ENCODE measurements at regions not wholly inside any gene's neighbourhood (a gene's known extent, or its start where the extent isn't known, plus 50 kb on each side); places are given as distances from the start of the nearest gene placed in this dataset.

DNA sequence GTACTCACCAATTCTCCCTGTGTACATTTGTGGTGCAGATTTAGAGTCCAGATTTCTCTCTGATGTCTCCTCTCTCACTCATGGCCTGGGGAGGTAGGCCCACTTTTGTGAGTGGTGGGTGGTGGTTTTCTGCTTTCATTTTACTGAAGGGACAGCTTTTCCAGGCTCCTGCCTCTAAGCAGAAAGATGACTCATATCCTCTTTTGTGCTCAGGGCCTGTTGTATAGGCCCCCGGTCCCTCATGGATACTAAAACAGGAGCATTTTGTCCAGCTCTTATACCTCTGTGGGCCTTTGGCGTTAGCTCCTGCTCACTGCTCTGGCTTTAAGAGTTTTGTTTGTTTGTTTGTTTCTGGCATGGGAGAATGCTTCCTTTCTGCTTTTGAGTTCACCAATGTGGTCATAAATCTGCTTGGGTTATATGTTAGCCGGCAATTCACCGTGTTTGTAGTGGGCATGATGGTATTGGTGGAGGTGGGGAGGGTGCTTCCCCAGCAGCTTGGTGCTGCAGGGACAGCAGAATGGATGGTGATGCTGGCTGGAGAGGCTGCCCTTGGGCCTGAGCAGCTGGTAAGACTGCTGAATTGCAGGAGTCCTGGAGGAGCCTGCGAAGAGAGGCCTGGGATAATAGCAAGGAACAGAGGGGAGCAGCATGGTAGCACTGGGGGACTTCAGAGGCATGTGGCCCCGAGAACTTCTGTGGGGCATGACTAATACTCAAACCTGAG is 468.7 kb downstream of the RPS24 start:
- no peak for DNase-seq

DNA sequence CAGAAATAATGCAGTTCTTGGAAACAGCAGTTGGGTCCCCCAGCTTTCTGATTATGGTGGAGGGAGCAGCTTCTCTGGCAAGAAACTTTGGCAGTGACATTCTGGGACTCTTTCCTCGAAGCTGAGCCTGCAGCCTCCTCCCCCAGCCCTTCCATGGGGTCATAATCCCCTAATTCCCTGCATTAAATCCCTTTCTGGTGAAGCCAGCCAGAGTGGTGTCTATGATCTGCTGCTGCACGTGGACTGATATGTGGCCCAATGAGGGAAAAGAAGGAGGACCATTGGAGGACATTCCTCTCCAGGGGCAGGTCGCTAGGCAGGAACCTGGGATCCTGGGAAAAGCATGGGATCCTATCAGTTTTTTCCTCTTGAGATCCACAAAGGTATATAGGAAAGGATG is 470.5 kb downstream of the RPS24 start:
- no peak for DNase-seq

DNA sequence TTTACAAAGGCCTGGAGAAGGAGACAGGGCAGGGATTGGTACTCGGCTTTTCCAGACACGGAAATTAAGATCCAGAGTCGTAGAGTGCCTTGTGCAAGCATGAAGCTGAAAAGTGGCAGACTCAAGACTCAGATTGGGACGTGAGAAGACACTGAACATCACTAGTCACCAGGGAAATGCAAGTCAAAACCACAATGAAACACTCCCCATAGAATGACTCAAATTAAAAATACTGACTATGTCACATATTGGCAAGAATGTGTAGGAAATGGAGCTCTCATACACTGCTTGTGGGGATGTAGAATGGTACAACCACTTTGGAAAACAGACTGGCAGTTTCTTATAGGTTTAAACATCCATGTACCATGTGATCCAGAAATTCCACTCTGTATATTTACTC is 472.0 kb downstream of the RPS24 start:
- DNase-seq, result peak in 1 of 5 experiments; percentile 45

DNA sequence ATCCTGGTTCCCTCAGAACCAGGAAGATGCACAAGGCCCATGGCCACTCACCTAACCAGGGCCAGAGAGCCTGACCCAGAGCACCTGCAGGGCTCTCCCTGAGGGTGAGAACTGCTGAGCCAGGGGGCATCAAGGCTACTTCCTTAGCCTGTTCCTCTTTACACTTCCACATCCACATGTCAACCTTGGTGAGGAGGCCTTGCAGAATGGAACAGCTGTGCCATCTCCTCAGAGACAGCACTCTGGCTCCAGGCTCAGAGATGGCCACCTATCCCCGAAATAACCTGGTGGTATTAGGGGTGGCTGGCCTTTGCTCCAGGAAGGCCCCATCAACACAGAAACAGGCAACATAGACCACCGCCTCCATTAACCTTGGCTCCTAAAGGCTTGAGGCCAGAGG is 473.0 kb downstream of the RPS24 start:
- no peak for DNase-seq

DNA sequence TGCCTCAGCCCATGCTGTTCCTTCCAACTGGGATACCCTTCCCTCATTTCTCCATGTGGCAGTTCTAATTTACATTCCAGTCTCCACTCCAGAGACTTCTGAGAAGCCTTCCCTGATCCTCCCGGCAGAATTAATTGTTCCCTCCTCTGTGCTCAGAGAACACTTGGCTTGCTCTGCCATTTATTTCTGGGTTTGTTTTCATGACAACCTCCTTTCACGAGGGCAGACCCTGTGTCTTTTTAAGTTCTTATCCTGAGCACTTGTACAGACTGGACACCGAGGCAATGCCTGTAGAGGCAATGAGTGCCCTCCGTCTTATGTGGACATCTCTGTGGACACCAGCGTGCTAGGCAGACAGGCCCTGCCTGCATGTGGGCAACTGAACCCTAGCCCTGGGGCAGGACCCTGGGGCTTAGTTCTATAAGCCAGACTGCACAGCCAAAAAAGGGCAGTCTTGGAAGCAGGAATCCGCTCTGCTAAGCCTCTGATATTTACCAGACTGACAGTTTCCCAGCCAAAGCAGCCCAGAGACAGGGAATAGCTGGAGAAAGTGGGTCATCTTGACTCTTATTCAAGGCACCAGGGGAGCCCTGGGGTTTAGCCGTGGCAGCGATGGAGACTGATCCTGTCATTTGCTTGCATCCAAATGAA is 474.0 kb downstream of the RPS24 start:
- no peak for DNase-seq

DNA sequence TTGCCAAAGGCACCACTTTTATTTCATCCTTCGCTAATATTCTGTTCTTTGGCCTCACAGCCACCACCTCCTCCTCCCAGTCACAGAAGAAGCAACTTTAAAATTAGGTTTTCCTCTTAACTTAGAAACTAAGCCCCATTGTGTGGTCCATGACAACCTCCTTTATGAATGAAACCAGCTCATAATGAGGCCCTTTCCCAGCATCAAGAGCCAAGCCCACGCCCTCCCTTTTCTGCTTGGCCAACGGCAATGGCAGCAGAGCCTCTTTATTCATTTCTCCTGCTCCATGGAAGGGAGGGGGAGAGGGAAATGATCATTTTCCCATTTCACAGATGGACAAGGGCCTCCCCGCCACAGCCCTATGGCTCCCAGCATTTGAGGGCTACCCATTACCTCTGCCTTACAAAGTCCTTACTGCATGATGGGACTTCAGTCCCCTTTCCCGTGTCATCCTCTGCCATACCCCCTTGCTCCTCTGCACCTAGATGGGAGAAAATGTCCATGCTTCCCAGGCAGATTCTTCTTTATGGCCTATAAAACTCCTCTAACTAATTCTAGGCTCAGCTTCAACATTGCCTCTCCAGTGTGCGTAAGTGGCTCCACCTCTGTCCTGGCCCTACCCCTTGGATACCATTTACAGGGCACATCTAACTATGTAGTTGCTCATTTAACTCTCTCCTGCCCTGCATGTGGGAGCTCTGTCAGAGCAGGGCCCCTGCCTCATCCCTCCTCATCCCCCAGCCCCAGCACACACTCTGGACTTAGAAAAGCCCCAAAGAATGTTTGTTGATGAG is 475.5 kb downstream of the RPS24 start:
- no peak for DNase-seq

DNA sequence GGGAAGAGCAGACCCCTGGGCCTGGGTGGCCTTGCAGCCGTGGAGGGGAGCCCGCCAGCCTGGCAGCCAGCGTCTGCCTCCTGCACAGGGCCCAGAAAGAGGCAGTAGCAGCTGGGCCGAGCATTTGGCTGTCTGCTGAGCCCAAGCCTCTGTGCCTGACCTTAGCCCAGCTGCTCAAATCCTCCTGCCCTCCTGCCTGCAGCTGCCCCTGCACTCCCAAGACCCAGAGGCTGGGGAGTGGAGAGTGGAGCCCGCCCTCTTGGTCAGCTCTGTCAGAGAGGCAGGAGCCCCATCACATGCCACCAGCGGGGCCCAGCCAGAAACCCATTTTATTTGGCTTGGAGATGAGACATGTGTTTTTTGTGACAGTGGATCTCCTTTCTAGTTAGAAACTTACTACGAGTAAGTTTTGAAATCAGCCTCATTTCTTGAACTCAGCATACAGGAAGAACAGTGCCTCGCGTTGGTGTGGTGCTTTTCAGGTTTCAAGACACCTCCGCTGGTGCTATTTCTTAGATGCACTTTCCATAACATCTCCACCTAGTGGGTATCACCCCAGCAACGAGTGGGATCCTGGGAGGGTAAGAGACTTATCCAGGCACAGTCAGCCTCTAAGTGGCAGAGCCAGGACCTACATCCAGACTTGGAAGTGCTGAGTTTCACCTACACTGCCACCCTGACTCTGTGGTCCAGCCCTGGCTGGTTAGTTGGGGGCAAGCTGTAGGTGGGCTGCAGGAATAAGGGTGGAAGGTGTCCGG is 477.1 kb downstream of the RPS24 start:
- no peak for DNase-seq

DNA sequence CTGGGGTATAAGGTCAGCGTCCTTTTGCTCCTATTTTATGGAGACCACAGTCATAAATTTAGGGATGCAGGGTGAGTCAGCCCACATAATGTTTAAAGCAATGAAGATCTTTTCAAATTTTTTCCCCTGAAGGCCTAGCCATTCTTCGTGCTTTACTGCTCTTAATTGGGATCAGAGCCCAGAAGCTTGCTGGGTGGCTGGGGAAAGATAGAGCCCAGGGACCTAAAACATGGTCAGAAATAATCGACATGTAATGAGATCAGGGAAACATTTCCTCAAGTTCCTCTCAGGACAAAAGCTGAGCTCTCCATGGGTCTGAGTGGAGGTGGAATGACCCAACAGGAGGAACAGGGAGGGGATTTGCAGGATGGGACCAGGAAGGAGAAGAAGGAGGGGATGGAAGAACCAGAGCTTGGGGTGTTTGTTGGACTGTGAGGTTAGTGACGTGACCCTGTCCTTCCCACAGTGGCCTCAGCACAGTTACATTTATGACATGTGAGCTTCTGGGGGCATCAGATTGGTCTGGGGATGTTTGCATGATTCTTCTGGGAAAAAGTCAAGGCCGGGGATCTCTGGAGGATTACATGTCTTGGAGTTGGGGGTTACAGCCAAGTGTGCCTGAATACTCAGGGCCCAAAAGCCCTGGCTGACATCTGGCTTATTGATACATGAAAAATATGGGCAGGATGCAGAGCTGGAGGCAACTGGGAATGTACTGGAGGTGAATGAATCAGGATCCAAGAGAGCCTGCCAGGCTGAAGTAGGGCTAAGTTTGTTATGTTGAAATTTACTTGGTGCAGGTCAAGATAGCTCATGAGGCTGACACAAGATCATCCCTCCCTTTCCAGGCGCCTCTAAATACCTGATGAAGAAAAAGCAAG is 477.9 kb downstream of the RPS24 start:
- DNase-seq, result no peak

DNA sequence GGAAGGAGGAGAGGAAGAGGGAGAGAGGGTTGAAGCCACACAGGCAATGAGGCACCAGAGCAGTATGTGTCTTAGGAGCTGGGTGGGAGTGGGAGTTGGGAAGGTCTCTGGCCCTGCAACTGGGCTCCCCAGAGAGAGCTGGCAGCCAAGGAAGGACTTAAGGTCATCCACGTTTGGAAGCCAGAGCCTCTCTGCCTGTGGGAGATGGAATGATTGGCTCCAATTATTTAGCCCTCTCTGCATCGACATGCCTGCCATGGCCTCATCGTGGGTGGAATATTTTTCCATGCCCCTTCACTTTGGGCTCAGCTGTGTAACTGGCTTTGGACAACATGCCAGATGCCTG is 478.5 kb downstream of the RPS24 start:
- DNase-seq, result no peak

DNA sequence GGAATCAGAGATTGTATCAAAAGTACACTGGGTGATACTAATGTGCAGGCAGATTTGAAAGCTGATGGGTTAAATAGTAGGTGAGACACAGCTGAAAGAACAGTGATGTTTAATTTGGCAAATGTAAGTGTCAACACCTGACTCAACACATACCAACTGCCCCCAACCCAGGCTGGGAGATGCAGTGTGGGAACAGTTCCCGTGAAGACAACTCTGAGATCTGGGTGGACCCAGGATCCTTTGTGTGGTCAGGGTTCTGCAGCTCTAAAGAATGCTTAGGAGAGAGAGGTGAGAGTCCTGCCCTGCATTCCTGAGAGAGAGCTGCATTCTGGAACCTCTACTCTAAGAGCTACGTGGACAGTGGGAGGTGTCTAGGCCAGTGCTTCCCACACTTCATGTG is 479.7 kb downstream of the RPS24 start:
- no peak for DNase-seq

DNA sequence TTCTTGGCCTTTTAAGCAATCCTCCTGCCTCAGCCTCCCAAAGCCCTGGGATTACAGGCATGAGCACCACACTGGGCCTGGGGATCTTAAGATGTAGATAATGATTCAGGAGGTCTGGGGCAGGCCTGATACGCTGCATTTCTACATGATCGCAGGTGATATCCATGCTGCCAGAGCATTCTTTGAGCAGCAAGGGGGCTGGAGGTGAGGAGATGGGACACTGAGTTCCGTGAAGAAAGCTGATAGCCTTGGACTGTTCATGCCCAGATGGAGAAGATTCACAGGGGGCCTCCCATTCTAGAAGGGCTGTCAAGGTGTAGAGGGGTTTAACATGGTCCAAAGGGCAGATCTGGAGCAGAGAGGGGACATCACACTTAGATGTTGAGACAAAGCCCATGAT is 480.3 kb downstream of the RPS24 start:
- no peak for DNase-seq

DNA sequence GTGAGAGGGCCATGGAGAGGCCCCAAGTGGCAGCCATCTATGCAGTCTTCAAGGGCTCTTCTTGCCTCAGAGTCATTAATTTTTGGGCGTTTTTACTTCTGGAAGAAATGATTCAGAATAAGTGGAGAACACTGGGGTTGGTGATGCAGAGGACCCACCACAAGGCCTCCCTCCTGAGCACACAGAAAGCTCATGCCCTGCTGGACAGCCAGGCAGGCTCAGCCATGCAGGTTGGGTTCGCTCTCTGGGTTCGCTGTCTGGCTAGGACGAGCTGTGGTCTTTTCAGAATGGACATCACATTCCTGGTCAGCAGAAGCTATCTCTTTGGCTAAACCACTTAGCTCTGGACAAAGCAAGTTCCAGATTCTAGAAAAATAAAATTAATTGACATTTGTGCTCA is 480.8 kb downstream of the RPS24 start:
- no peak for DNase-seq

DNA sequence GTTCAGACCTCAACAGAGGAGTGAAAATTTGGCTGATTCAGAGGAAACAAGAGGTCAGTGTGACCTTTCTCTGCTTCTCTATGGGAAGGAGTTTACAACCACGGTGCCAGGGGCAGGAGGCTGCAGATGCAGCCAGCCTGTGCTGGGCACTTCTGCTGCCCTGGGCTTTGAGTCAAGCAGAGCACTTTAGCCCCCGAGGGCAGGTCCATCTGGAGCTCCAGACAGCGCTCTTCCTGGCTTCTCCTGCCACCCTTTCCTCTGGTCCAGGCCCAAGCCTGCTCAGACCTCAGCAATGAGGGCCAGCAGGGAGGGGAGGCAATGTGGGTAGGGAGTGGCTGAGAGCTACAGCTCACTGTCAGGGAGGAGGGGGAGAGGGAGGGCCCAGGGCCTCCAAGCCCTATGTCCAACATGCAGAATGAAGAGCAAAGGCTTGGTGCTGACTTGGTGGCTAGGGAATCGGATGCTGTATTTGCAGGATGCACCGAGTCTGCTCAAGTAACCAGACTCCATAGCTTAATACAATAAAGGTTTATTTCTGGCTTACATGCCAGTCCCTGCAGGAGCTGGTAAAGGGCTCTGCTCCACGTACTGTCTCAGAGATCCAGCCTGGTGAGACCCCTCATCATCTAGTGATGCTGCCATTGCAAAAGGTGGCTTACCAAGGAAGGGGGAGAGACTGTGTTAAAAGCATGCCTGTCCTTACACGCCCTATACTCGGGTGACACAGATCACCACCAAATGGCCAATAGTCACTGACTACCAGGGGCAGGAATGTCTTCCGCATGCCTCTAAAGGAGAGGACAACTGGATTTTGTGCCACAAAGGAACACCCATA is 481.6 kb downstream of the RPS24 start:
- DNase-seq, result no peak

DNA sequence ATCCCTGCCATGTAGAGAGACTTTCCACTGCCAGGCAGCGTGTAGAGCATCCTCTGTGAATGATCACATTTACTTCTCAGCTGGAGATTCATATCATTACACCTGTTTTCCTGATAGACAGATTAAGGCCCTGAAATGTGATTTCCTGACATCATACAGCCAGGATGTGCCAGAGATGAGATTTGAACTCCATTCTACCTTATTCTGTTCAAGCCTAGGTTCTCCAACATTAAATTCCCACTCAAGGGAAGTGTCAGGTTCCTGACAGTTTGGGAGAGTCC is 482.1 kb downstream of the RPS24 start:
- DNase-seq, result no peak

DNA sequence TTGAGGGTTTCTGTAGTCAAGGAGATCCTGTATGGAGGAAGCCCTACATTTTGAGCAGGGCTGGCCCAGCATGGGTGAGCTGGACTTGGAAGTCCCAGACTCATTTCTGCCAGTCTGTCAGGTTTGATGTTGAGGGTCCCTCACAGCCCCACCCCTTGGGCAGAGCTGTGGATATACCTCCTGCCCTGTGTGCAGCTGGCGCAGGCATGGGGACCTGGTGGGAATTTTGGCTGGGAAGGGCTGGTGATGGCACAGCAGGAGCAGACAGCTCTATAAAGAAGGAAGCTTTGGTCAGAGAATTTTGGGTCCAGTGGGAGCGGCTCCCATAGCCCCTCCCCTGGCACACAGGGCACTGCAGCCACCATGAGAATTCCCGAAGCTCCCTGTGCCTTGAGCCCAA is 482.6 kb downstream of the RPS24 start:
- no peak for DNase-seq

DNA sequence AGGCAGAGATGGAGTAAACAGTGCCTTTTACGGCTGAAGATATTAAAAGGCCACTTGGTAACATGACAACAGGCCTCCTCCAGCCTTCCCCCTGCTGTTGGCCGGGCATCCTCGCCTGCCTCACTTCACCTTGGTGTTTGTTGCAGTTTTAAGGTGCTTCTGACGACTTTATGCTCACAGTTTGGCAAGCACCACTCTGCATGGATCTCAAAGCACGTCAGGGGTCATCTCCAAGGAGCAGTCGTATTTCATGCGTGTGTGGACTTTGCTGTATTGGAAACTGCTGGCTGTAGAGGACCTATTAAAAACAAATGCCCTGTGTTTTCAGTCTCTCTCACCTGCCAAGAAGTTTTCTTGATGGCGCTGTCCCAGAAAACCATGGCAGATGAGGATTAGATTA is 483.1 kb downstream of the RPS24 start:
- DNase-seq, result no peak

DNA sequence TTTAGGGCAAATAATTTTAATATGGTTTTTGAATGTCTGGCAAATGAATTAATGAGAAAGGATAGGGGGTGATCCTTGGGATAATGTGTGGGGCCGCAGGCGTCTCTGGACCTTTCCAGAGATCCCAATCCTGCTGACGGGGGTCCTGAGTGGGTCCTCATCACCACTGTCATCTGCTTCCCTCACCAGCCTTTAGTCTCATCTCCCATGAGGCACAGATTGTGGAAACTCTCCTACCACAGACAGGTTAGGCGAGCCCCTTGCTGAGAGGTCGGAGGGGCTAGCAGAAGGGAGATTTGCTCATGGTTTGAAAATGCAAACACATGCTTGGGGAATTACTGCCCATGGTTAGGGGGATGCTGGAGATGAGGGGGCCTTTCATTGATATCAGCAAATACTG is 484.6 kb downstream of the RPS24 start:
- no peak for DNase-seq

DNA sequence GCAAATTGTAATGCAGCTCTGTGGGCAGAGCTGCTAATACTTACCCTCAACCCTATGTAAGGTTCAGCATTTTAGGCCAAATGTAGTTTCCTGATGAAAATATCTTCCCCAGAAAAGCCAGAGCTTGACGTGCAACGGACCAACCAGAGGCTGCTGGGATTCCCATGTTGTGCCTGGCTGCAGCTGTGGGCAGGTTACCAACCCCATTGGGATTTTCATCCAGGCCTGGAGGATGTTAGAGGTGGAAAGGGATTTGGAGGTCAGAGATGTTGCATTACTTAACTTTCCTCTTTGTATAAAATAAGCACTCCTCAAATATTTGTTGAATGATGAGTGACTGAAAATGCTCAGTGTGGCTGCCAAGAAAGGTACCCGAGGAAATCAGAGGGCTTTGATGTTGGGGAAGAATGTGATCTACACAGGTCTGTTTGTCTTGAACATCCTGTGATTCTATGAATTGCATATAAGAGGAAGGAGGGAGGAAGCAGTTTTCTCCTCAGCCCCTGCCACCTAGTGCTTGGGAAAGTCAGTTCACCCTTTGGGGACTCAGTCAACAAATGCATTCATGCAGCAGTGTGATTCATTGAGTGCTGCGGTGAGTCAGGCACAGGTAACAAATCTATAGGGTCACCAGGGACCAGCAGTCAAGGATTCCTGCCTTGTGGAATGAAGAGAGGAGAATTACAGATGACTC is 487.2 kb downstream of the RPS24 start:
- DNase-seq, result peak in 1 of 5 experiments; percentile 16

DNA sequence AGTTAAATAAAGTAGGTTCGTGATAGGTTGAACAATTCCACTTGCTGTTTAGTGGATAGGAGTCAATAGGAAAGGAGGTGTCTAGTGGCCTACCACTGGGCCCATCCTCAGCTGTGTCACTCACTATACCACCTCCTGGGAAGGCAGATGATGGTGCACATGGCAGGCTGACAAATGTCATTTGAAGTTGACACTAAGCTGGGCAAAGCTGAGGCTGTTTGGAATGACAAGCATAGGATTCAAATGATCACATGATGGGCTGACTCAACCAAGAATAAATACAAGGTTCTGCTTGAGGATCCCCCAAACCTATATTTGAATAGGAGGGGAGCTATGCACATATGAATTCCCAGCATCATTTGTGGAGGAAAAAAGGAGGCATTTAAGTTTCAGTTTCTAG is 489.8 kb downstream of the RPS24 start:
- no peak for DNase-seq

DNA sequence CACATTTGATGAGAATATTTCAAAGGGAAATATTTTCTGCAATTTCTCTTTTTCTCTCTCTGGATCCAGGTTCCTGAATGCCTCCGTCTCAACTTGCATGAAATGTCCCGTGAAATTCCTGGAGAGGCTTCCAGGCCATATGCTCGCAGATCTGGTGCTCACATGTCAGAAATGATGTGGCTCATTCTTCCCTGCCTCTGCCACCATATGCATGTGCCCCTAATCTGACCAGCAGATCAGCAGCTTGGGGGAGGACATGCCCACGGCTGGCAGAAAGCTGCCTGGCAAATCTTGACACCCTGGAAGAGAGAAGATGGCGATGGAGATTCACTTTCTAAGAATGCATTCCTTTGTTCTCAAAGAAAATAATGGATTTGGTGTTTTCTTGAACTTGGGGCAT is 490.7 kb downstream of the RPS24 start:
- DNase-seq, result no peak

DNA sequence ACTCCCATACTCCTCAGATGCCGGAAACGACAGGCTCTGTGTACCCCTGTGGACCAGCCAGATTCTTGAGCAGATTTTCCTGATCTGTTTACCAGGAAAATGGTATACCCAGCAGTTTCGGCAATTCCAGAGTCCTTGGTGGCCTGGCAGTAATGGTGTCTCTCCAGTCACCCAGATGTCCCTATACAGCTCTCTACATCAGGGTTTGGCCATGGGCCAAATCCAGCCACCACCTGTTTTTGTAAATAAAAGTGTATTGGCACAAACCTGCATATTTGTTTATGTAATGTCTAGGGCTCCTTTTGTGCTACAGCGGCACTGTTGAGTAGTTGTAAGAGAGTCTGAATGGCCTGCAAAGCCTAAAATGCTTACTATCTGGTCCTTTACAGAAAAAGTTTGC is 491.3 kb downstream of the RPS24 start:
- no peak for DNase-seq
